Adipose tissue (tissue), 3 donors: ENCODE measurements at regions not wholly inside any gene's neighbourhood (a gene's known extent, or its start where the extent isn't known, plus 50 kb on each side); places are given as distances from the start of the nearest gene placed in this dataset.

Experiments
- H3K27ac ChIP-seq: one replicate; pipeline ENCODE4 v1.5.1; 2013; ENCODE audit warnings: low read depth, low read length
- WGBS, 3 donors: extraction: QIAGEN DNeasy Blood & Tissue Kit; methylation state at CpG; one replicate each; pipeline ENCODE4 v1.1.7; 2013; 5-methylcytosine and 5-hydroxymethylcytosine counted together
- donor health status: healthy with polysubstance abuse.
- donor health status: Bipolar disorder and iron deficiency.
- donor health status: healthy.

DNA sequence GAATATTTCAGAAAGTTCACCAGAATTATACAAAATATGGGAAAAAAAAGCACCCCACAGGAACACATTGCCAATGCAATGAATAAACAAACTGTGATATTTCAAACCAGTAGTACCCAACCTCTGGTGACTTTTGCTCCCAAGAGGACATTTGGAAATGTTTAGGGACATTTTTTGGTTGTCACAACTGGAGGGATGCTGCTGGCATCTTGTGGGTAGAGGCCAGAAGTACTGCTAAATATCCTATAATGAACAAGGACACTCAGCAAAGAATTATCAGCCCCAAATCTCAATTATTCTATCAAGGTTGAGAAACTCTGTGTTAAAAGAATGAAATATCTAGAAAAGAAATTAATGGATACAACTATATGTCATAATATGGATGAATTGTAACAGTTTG, 1334.4 kb upstream of the FLRT2 start:
- H3K27ac ChIP-seq: no peak overlapping the region

GRCh38 chr14:84197704-84198103, 1332.2 kb upstream of the FLRT2 start:
- H3K27ac ChIP-seq: no peak overlapping the region
- WGBS, 3 donors: 63 to 73% (median 72%) methylated on average over 1 of the region's 1 CpG

- WGBS, 3 donors: 64 to 76% (median 72%) methylated on average over 2 of the region's 2 CpGs
- no peak overlapping the region for H3K27ac ChIP-seq
Observed at GRCh38 chr14:84202486-84202885, 1327.5 kb upstream of the FLRT2 start.

DNA sequence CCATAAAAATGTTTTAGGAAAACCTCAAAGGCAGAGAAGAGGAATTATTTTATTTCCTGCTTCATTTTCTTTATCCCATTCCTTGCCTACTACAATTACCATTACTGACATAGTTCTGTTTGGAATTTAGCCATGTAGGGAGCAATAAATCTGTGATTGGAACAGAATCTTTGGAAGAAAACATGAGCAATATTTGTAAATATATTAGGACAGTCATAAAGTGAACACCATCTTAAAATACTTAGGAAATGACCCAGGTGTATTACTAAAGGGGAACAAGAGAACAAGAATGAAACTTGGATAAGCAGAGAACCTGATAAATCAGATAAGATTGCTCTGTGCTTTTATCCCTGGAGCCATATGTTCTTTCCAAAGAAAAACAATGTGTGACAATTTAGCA, 1326.0 kb upstream of the FLRT2 start:
- H3K27ac ChIP-seq: no peak overlapping the region

- WGBS, 3 donors: 88 to 94% (median 89%) methylated on average over 7 of the region's 7 CpGs
- no peak overlapping the region for H3K27ac ChIP-seq
Observed at GRCh38 chr14:84208451-84208850, 1321.5 kb upstream of the FLRT2 start.

DNA sequence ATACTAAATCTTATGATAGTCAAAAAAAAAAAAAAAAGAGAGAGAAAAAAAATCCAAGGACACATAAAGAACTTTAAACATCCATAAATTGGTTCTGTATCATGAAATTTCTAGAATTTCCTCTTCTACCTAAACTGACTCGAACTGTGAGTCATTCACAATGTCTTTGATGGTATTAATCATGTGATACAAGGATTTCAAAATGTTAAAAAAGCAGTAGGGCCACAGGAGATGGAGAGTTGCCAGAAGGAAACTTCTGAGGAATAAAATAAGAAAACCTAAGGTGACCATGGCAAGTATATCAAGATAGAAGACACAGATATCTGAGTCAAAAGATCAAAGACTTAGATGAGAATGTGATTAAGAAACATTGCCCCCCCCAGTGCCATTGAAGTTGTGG, 1320.9 kb upstream of the FLRT2 start:
- 70 to 86% (median 74%) methylated on average over 1 of the region's 1 CpG for WGBS, 3 donors
- H3K27ac ChIP-seq: no peak overlapping the region

DNA sequence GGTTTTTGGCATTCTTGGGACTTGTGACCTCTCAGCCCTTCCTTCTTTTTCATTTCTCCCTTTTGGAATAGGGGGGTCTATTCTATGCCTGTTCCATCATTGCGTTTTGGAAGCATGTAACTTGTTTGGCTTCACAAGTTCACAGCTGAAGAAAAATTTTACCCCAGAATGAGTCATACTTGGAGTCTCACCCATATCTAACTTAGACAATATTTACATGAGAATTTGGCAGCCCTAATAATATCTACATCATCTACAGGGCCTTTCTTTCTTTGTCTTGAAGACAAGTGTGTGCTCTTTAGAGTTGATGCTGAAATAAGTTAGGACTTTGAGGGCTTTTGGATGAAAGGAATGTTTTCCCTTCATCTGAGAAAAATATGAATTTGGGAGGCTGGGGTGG, 1312.9 kb upstream of the FLRT2 start:
- no peak overlapping the region for H3K27ac ChIP-seq
- WGBS, 3 donors: 68 to 94% (median 82%) methylated on average over 1 of the region's 1 CpG

DNA sequence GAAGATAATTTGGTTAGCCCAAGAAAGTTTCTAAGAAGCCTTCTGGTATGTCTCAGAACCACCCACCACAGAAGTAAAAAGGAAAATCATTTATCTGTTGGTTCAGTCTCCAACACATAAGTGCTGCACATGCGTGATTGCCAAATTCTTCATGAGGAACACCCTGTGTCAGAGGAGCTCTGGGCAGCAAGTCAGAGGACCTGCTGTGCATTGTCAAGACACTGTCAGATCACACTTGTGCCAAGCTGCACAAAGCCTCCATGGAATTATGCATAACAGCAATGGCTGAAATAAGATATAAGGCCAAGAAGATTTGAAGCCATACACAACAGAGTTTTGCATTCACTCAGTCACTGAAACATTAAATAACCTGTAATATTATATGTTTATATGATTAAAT, 1304.7 kb upstream of the FLRT2 start:
- 65 to 75% (median 69%) methylated on average over 1 of the region's 1 CpG for WGBS, 3 donors
- H3K27ac ChIP-seq: no peak overlapping the region

GRCh38 chr14:84228702-84229101, 1301.2 kb upstream of the FLRT2 start:
- H3K27ac ChIP-seq: no peak overlapping the region
- 61 to 79% (median 68%) methylated on average over 3 of the region's 3 CpGs for WGBS, 3 donors

DNA sequence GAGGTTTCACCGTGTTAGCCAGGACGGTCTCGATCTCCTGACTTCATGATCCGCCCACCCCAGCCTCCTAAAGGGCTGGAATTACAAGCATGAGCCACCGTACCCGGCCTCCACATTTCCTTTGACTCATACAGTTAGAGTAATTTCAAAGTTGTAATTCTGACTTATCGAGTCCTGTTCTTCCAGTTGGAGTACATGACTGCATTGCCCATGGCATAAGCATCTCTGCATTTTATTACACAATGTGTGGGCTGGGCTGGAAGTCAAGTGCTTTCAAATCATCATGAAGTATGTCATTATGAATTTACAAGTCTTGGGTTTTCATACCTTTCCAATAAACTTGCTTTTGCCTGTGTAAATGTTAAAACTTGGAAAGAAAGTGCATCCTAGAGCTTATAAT, 1295.7 kb upstream of the FLRT2 start:
- H3K27ac ChIP-seq: no peak overlapping the region
- 95 to 97% (median 96%) methylated on average over 7 of the region's 7 CpGs for WGBS, 3 donors

- WGBS, 3 donors: 93 to 96% (median 94%) methylated on average over 3 of the region's 3 CpGs
- H3K27ac ChIP-seq: no peak overlapping the region
Observed at GRCh38 chr14:84236290-84236689, 1293.7 kb upstream of the FLRT2 start.

DNA sequence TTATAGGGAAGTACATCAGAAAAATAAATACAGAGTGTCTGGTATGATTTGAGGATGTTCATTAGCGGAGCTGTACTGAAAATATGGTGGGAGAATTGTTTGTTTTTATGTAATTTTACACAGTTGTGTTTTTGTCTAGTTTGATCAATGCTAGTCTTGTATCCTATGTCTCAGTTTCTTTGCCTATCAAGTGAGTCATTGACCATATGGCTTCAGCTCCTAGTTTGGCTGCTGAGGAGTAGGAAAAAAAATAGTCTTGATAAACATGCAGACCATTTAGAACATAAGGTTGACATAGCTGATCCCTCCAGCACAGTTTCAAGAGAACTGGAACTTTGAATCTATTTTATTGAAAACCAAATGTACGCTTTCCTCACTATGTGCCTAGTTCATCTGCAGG, 1292.1 kb upstream of the FLRT2 start:
- H3K27ac ChIP-seq: no peak overlapping the region
- WGBS, 3 donors: 91 to 94% (median 92%) methylated on average over 2 of the region's 2 CpGs

DNA sequence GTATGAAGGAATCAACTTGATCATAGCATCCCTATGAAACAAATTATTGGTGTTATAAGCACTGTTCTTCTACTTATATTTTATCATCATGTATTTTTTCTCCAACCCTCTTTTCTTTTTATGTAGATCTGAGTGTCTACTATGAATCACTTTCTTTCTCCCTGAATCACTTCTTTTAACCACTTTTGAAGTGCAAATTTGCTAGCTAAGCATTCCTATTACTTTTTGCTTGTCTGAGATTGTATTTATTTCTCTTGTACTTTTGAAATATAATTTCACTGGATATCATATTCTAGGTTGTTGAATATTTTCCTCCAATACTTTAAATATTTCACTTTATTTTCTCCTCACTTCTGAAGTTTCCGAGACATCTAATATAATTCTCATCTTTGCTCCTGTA, 1282.3 kb upstream of the FLRT2 start:
- WGBS, 3 donors: 94 to 100% (median 97%) methylated on average over 1 of the region's 1 CpG

DNA sequence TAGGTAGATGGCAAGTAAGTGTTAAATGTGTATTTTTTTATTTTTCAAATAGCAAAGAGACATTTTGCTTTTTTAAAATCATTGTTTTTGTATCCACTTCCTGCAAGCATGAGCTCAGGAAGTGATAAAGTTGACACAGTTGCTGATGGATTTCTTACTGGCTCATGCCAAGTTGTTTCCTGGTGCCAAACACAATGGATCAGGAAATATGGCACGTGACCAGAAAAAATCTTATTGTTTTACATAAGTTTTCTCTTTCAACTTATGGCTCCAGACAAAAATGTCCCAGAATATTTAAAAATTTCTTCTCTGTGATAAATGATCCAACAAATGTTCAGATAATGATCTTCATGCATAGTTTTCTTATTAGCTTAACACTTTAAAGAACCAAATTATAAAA, 1279.1 kb upstream of the FLRT2 start:
- 5 to 21% (median 7%) methylated on average over 1 of the region's 1 CpG for WGBS, 3 donors
- no peak overlapping the region for H3K27ac ChIP-seq

More for the DNA sequence above, 1282.3 kb upstream of the FLRT2 start:
- H3K27ac ChIP-seq: no peak overlapping the region

GRCh38 chr14:84251411-84252115, 1278.4 kb upstream of the FLRT2 start:
- no peak overlapping the region for H3K27ac ChIP-seq
- 33 to 76% (median 44%) methylated on average over 1 of the region's 1 CpG for WGBS, 3 donors

DNA sequence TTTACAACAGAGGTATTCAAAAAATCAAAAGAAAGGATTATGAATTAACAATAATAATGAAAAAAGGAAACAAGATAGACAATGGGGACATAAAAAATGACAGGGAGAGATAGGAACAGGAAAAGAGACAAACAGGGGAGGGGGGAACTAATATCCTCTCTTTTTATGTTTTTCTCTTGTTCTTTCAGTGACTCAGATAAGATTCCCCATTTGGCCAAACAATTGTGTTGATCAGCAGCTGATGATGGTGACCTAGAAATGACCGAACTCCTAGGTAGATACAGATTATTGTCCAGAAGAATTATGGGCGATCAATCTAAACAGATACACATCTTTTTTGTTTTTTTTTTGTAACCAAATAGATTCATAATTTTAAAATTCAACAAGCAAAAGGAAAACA, 1277.2 kb upstream of the FLRT2 start:
- 83 to 97% (median 86%) methylated on average over 2 of the region's 2 CpGs for WGBS, 3 donors
- no peak overlapping the region for H3K27ac ChIP-seq

DNA sequence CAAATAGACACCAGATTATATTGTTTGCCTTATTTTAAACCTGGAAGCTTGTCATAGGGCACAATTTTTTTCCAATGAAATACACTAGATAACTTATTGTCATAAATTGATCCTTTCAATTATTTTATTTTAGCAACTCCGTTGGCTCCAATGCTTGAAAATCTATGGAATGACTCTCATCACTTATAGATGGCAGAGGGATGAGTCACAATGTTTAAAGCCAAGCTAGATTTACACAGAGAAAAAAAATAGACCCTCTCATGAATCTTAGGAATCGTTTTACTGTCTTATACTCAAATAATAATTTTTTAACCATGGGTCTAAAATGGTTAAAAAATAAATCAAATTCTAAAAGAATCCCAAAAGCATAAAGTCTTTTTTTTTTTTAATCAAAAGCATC, 1276.6 kb upstream of the FLRT2 start:
- WGBS, 3 donors: 76 to 80% (median 80%) methylated on average over 2 of the region's 2 CpGs
- H3K27ac ChIP-seq: no peak overlapping the region

- no peak overlapping the region for H3K27ac ChIP-seq
- 42 to 58% (median 42%) methylated on average over 4 of the region's 4 CpGs for WGBS, 3 donors
Observed at GRCh38 chr14:84254290-84254689, 1275.7 kb upstream of the FLRT2 start.

GRCh38 chr14:84262932-84263331, 1267.0 kb upstream of the FLRT2 start:
- H3K27ac ChIP-seq: no peak overlapping the region

DNA sequence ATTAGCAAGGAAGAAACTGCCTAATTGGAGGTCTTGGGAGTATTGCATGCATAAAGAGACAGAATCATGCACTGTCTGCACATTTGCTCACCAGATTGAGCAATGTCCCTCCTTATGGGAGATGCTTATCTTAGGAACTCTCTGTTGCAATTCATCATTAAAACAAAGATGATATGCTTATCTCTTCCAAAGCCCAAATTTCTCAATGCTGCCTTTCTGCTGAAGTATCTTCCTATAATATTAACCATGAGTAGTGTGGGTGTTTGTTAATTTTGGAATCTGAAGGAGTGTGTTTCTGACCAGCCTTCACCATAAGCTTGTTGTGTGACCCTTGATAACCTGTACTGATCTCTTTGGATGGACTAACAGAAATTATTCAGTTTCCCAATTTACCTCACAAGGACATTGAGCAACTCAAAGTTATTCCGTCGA, 1257.6 kb upstream of the FLRT2 start:
- H3K27ac ChIP-seq: no peak overlapping the region
- 59 to 75% (median 64%) methylated on average over 2 of the region's 2 CpGs for WGBS, 3 donors

DNA sequence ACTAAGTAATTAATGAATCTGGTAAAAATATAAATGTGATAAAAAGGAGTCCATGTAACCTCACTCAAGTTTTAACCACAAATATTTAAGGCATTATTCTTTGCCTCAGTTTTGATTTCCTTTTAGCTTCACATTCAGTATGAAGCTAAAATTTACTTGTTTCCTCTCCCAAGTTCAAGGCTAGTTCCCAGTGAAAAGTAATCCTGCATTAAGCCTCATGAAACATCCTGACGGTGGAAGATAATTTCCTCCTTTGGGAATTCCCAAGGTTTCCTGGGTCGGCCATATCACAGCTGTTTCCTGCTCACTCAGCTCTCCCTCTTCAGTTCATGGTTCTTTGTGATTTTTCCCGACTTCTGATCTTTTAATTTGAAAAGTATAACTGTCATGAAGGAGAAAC, 1256.8 kb upstream of the FLRT2 start:
- H3K27ac ChIP-seq: no peak overlapping the region
- 34 to 76% (median 51%) methylated on average over 3 of the region's 3 CpGs for WGBS, 3 donors
